ENCODE measurements at regions not wholly inside any gene's neighbourhood (a gene's known extent, or its start where the extent isn't known, plus 50 kb on each side); places are given as distances from the start of the nearest gene placed in this dataset.

DNA sequence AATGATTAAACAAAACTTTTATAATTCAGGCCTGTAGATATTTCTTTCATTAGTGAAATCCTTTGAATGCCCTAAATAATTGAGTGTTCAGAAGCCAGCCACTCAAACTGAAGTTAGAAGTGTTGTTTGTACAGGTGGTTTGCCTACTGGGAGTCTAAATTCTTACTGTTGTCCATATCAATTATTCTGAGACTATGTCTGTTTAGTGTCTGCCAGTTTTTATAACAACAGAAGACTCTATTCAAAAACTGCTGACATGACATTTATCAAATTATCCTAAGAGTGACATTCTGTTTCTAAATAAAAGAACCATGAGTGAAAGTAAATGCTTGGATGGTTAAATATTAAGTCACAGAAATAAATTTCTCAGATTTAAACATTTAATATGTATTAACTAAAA lies 375.1 kb downstream of the FAT4 start:
- no peak for TF ChIP-seq CTCF (IDR thresholded peaks at IDR 0.05; ENCODE audit: control extremely low read depth, extremely low read depth)
- ATAC-seq (ENCODE audit: insufficient read depth, low FRiP score) (no peak), DNase-seq (no peak)
- H3K4me3 ChIP-seq: no peak overlapping the region
- H3K27me3 ChIP-seq (ENCODE audit: control insufficient read depth in 3 of 3, insufficient read depth in 3 of 3, low read length in 2 of 3): no peaks in the 10 kb centered on the region
- H3K36me3 ChIP-seq (ENCODE audit: control insufficient read depth in 4 of 4, insufficient read depth in 4 of 4, low read length in 4 of 4): no peaks in the 10 kb centered on the region
- H3K9ac ChIP-seq (ENCODE audit: insufficient read depth in 1 of 2, low read length in 2 of 2): no peak overlapping the region
- no peaks in the 10 kb centered on the region for H3K9me3 ChIP-seq (ENCODE audit: control insufficient read depth in 4 of 4, insufficient read depth in 3 of 4, low read length in 3 of 4)
- no peaks in the 10 kb centered on the region for H3K4me1 ChIP-seq (ENCODE audit: control insufficient read depth in 5 of 5, insufficient read depth in 5 of 5, low read length in 5 of 5)
- no peak overlapping the region for H3K27ac ChIP-seq (ENCODE audit: low read depth in 1 of 2, low read length in 1 of 2)

GRCh38 chr4:125693228-125693627 lies 378.5 kb downstream of the FAT4 start:
- no peak overlapping the region for H3K9ac ChIP-seq (ENCODE audit: insufficient read depth in 1 of 2, low read length in 2 of 2)

GRCh38 chr4:125702406-125702805 lies 387.7 kb downstream of the FAT4 start:
- Histone ChIP-seq H3K9ac (ENCODE audit: insufficient read depth in 1 of 2, low read length in 2 of 2) (no peak overlapping the region), H3K27ac (ENCODE audit: low read depth in 1 of 2, low read length in 1 of 2) (no peak overlapping the region), H3K36me3 (ENCODE audit: control insufficient read depth in 4 of 4, insufficient read depth in 4 of 4, low read length in 4 of 4) (no peaks in the 10 kb centered on the region), H3K9me3 (ENCODE audit: control insufficient read depth in 4 of 4, insufficient read depth in 3 of 4, low read length in 3 of 4) (no peaks in the 10 kb centered on the region), H3K4me3 (no peak overlapping the region), H3K4me1 (ENCODE audit: control insufficient read depth in 5 of 5, insufficient read depth in 5 of 5, low read length in 5 of 5) (no peaks in the 10 kb centered on the region), H3K27me3 (ENCODE audit: control insufficient read depth in 3 of 3, insufficient read depth in 3 of 3, low read length in 2 of 3) (no peaks in the 10 kb centered on the region)
- no peak for DNase-seq
- ATAC-seq (ENCODE audit: insufficient read depth, low FRiP score): no peak
- TF ChIP-seq CTCF (IDR thresholded peaks at IDR 0.05; ENCODE audit: control extremely low read depth, extremely low read depth): no peak

More at GRCh38 chr4:125693228-125693627, 378.5 kb downstream of the FAT4 start:
- Histone ChIP-seq H3K27me3 (ENCODE audit: control insufficient read depth in 3 of 3, insufficient read depth in 3 of 3, low read length in 2 of 3) (no peaks in the 10 kb centered on the region), H3K27ac (ENCODE audit: low read depth in 1 of 2, low read length in 1 of 2) (no peak overlapping the region), H3K9me3 (ENCODE audit: control insufficient read depth in 4 of 4, insufficient read depth in 3 of 4, low read length in 3 of 4) (no peaks in the 10 kb centered on the region), H3K4me3 (no peak overlapping the region), H3K4me1 (ENCODE audit: control insufficient read depth in 5 of 5, insufficient read depth in 5 of 5, low read length in 5 of 5) (no peaks in the 10 kb centered on the region), H3K36me3 (ENCODE audit: control insufficient read depth in 4 of 4, insufficient read depth in 4 of 4, low read length in 4 of 4) (no peaks in the 10 kb centered on the region)
- ATAC-seq (ENCODE audit: insufficient read depth, low FRiP score) (no peak), DNase-seq (no peak)
- no peak for TF ChIP-seq CTCF (IDR thresholded peaks at IDR 0.05; ENCODE audit: control extremely low read depth, extremely low read depth)

DNA sequence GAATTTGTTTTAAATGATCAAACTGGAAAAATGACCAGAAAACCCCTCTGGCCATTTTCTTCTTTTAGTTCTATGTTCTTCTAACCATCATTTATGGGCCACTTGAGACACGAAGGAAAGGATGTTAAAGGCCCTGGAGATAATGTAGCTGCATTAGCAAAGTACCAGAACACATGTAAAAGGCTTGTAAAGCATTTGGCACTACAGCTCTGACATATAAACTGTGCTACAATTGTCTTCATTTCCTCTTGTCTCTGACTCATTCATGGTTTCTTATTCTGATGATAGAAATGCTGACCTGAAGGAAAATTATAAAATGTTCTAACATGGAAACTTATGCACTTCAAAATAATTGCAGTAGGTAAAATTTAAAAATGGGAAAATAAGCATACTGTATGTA lies 388.7 kb downstream of the FAT4 start:
- H3K4me3 ChIP-seq: no peak overlapping the region
- H3K36me3 ChIP-seq (ENCODE audit: control insufficient read depth in 4 of 4, insufficient read depth in 4 of 4, low read length in 4 of 4): no peaks in the 10 kb centered on the region
- H3K9ac ChIP-seq (ENCODE audit: insufficient read depth in 1 of 2, low read length in 2 of 2): no peak overlapping the region
- DNase-seq: no peak
- TF ChIP-seq CTCF (IDR thresholded peaks at IDR 0.05; ENCODE audit: control extremely low read depth, extremely low read depth): no peak
- no peaks in the 10 kb centered on the region for H3K4me1 ChIP-seq (ENCODE audit: control insufficient read depth in 5 of 5, insufficient read depth in 5 of 5, low read length in 5 of 5)
- no peak for ATAC-seq (ENCODE audit: insufficient read depth, low FRiP score)
- no peaks in the 10 kb centered on the region for H3K9me3 ChIP-seq (ENCODE audit: control insufficient read depth in 4 of 4, insufficient read depth in 3 of 4, low read length in 3 of 4)
- no peaks in the 10 kb centered on the region for H3K27me3 ChIP-seq (ENCODE audit: control insufficient read depth in 3 of 3, insufficient read depth in 3 of 3, low read length in 2 of 3)
- WGBS, 2 donors: 52 to 67% methylated on average over 1 of the region's 1 CpG
- H3K27ac ChIP-seq (ENCODE audit: low read depth in 1 of 2, low read length in 1 of 2): no peak overlapping the region

All from lung (tissue), 11 donors.